ENCODE measurements at regions not wholly inside any gene's neighbourhood (a gene's known extent, or its start where the extent isn't known, plus 50 kb on each side); places are given as distances from the start of the nearest gene placed in this dataset.

DNA sequence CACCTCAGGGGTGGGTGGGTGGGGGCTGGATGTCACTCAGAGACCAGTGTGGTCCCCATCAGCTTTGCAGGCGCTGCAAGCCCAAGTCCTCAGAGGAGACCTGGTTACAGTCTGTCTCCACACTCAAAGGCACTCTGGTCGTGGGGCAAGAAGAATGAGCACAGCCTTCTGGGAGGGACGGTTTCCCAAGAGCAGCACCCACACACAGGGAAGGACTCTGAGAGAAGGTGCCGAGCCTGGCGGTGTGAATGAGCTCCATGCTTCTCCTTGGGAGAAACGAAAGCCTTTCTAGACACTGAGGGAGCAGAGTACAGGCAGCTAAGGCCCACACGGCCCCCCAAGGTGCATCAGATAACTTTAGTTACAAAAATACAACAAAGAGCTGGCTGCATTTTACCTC lies 473.6 kb downstream of the FOXO1 start (continued):
- no peak for TF ChIP-seq ZNF462 (CRISPR knock-in tag; IDR thresholded peaks at IDR 0.05)

DNA sequence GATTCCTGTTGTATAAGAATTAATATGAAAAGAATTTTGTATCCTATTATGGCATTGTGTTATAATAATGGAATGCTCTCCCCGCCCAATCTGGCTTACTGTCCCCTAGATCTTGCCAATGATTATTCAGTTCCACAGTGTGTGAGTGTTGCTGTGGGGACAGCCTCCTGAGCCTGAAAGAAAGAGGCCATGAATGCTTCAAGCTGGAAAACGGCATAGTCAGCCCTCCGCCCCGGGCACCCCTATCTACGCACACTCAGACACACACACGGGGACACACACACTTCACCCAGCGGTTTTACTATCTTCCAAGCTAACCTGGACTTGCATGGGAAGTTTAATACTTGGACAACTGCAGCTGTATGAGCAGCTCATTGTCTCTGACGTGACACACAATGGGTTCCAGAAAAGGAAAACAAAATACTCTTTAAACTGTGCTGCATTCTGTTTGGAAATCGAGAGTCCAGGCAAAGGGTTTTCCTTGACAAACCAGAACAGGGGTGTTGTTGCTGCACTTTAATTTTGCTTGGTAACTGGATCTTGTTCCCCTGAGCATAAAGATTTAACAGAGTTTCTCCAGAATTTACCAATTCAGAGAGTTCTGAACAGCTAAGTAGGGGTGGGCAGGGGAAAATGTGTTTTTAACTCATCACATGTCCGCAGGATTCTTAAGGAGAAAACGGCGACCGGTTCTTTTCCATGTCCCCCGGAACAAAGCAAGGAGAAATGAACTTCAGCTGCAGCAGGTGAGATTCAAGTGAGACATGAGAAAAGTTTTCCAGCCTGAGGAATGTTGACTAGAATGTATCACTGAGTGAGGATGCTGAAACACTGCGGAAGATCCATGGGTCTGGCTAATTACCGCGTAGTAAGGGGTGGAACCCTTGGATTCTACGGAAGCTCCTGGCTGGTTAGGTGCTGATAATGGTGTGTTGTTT lies 472.9 kb downstream of the FOXO1 start:
- Mint-ChIP-seq H3K36me3 (ENCODE audit: low read depth) (no peaks in the 10 kb centered on the region), H3K4me1 (peaks cover 16% of the 10 kb centered on the region; the same call in 2 of the 3 replicates), H3K4me3 (no peak overlapping the region), H3K27ac (no peak overlapping the region), H3K9me3 (no peaks in the 10 kb centered on the region), H3K27me3 (ENCODE audit: insufficient read depth, low read depth, poor library complexity) (no peaks in the 10 kb centered on the region)
- H3K9me2 ChIP-seq (ENCODE audit: insufficient read depth), result no peaks in the 10 kb centered on the region
- H3K4me3 ChIP-seq, result no peak overlapping the region
- no peaks in the 10 kb centered on the region for H3K36me3 ChIP-seq (ENCODE audit: insufficient read depth)
- no peaks in the 10 kb centered on the region for H4K20me1 ChIP-seq (replicated peaks; ENCODE audit: insufficient read depth)
- H3K79me2 ChIP-seq (replicated peaks; ENCODE audit: insufficient read depth), result no peaks in the 10 kb centered on the region
- H3K4me2 ChIP-seq, result no peak overlapping the region
- no peaks in the 10 kb centered on the region for H3K27me3 ChIP-seq (ENCODE audit: insufficient read depth)
- DNase-seq (ENCODE audit: low spot score) (no peak), ATAC-seq (no peak)
- no peak overlapping the region for H2AFZ ChIP-seq
- H3F3A ChIP-seq (replicated peaks; ENCODE audit: low read depth), result no peaks in the 10 kb centered on the region
- H3K4me1 ChIP-seq (ENCODE audit: insufficient read depth), result peaks cover 3% of the 10 kb centered on the region; the same call in 1 of the 2 replicates
- no peak overlapping the region for H3K27ac ChIP-seq (ENCODE audit: low read depth)
- no peak for TF ChIP-seq CREB1 (CRISPR knock-in tag; IDR thresholded peaks at IDR 0.05; ENCODE audit: low read depth)
- no peak for TF ChIP-seq EZH2 (IDR thresholded peaks at IDR 0.05; ENCODE audit: low read depth, unreplicated experiment)
- TF ChIP-seq ZNF462 (CRISPR knock-in tag; IDR thresholded peaks at IDR 0.05), result no peak

Measured in GM23338 (cell line).